Activated naive CD4-positive, alpha-beta T cell treated with anti-CD3 and anti-CD28 coated beads for 36 hours (primary cell): ENCODE measurements at regions not wholly inside any gene's neighbourhood (a gene's known extent, or its start where the extent isn't known, plus 50 kb on each side); places are given as distances from the start of the nearest gene placed in this dataset.

ENCODE experiments used
- CTCF ChIA-PET: fragments of 350-600 bp; sonication (Branson Sonifier 250); formaldehyde crosslinking; loops from one replicate; lab custom pipeline; 2021; ENCODE audit warnings: antibody characterized with exemption; lab: Charles Lee
- DNase-seq: peaks from one replicate; pipeline ENCODE4 v3.0.0-alpha.2; 2020
- H3K27ac Mint-ChIP-seq: one replicate; pipeline ENCODE4 v1.8.0; 2021; ENCODE audit warnings: mild to moderate bottlenecking, mixed read lengths
- H3K27me3 Mint-ChIP-seq: one replicate; pipeline ENCODE4 v1.8.0; 2021; ENCODE audit warnings: low read depth, mixed read lengths
- H3K36me3 Mint-ChIP-seq: one replicate; pipeline ENCODE4 v1.8.0; 2021; ENCODE audit warnings: low read depth, mixed read lengths
- H3K4me1 Mint-ChIP-seq: one replicate; pipeline ENCODE4 v1.8.0; 2021; ENCODE audit warnings: low read depth, mixed read lengths
- H3K4me3 Mint-ChIP-seq: one replicate; pipeline ENCODE4 v1.8.0; 2021; ENCODE audit warnings: mild to moderate bottlenecking, moderate library complexity, mixed read lengths
- H3K9me3 Mint-ChIP-seq: one replicate; pipeline ENCODE4 v1.8.0; 2021; ENCODE audit warnings: mixed read lengths
- intact Hi-C: fragments of 100-400 bp; cut with micrococcal nuclease; formaldehyde crosslinking; loops from one replicate; pipeline ENCODE4 v1.15.1; 2023

GRCh38 chr3:102304550-102304949 is 130.3 kb upstream of the ZPLD1 start:
- intact Hi-C loops, result no loop called here
- no peaks in the 10 kb centered on the region for H3K4me1 Mint-ChIP-seq
- no peak overlapping the region for H3K4me3 Mint-ChIP-seq
- H3K27ac Mint-ChIP-seq, result no peak overlapping the region
- CTCF ChIA-PET, result no interaction called here
- H3K9me3 Mint-ChIP-seq, result no peaks in the 10 kb centered on the region
- no peaks in the 10 kb centered on the region for H3K36me3 Mint-ChIP-seq
- DNase-seq, result no peak
- peaks cover 9% of the 10 kb centered on the region for H3K27me3 Mint-ChIP-seq

GRCh38 chr3:102307442-102307841 is 127.4 kb upstream of the ZPLD1 start:
- CTCF ChIA-PET, result no interaction called here
- intact Hi-C loops, result no loop called here
- H3K9me3 Mint-ChIP-seq, result no peaks in the 10 kb centered on the region
- H3K27ac Mint-ChIP-seq, result no peak overlapping the region
- no peak for DNase-seq
- H3K4me1 Mint-ChIP-seq, result no peaks in the 10 kb centered on the region
- no peaks in the 10 kb centered on the region for H3K36me3 Mint-ChIP-seq
- no peak overlapping the region for H3K4me3 Mint-ChIP-seq
- H3K27me3 Mint-ChIP-seq, result peaks cover 18% of the 10 kb centered on the region

- Mint-ChIP-seq H3K4me1 (no peaks in the 10 kb centered on the region), H3K36me3 (no peaks in the 10 kb centered on the region), H3K4me3 (no peak overlapping the region), H3K9me3 (no peaks in the 10 kb centered on the region), H3K27ac (no peak overlapping the region), H3K27me3 (peaks cover 3% of the 10 kb centered on the region)
- intact Hi-C loops, result no loop called here
- CTCF ChIA-PET, result no interaction called here
- no peak for DNase-seq
Measured at GRCh38 chr3:102329066-102329465, 105.7 kb upstream of the ZPLD1 start.

- H3K4me3 Mint-ChIP-seq, result no peak overlapping the region
- H3K36me3 Mint-ChIP-seq, result no peaks in the 10 kb centered on the region
- no peak overlapping the region for H3K27ac Mint-ChIP-seq
- no peaks in the 10 kb centered on the region for H3K9me3 Mint-ChIP-seq
- peaks cover 3% of the 10 kb centered on the region for H3K27me3 Mint-ChIP-seq
- intact Hi-C loops, result no loop called here
- CTCF ChIA-PET, result no interaction called here
- no peaks in the 10 kb centered on the region for H3K4me1 Mint-ChIP-seq
- no peak for DNase-seq
Measured at GRCh38 chr3:102329561-102329960, 105.3 kb upstream of the ZPLD1 start.

GRCh38 chr3:102332205-102332604 is 102.6 kb upstream of the ZPLD1 start:
- H3K4me3 Mint-ChIP-seq, result no peak overlapping the region
- H3K27me3 Mint-ChIP-seq, result peaks cover 6% of the 10 kb centered on the region
- no peak for DNase-seq
- CTCF ChIA-PET, result interaction anchor here (0.6 kb wide), 1 partner anchor 86 kb away, joined by 3 read pairs; no protein-coding TSS in a partner anchor
- H3K27ac Mint-ChIP-seq, result no peak overlapping the region
- intact Hi-C loops, result no loop called here
- no peaks in the 10 kb centered on the region for H3K36me3 Mint-ChIP-seq
- no peaks in the 10 kb centered on the region for H3K4me1 Mint-ChIP-seq
- no peaks in the 10 kb centered on the region for H3K9me3 Mint-ChIP-seq

- H3K9me3 Mint-ChIP-seq, result no peaks in the 10 kb centered on the region
- H3K36me3 Mint-ChIP-seq, result no peaks in the 10 kb centered on the region
- H3K27ac Mint-ChIP-seq, result no peak overlapping the region
- CTCF ChIA-PET, result interaction anchor here (1.0 kb wide), 1 partner anchor 104 kb away, joined by 6 read pairs; no protein-coding TSS in a partner anchor
- intact Hi-C loops, result no loop called here
- no peak overlapping the region for H3K4me3 Mint-ChIP-seq
- no peaks in the 10 kb centered on the region for H3K4me1 Mint-ChIP-seq
- DNase-seq, result no peak
- H3K27me3 Mint-ChIP-seq, result peaks cover 6% of the 10 kb centered on the region
Measured at GRCh38 chr3:102332934-102333333, 101.9 kb upstream of the ZPLD1 start.

GRCh38 chr3:102336130-102336529 is 98.7 kb upstream of the ZPLD1 start:
- no peaks in the 10 kb centered on the region for H3K4me1 Mint-ChIP-seq
- no peak for DNase-seq
- intact Hi-C loops, result no loop called here
- no peak overlapping the region for H3K4me3 Mint-ChIP-seq
- H3K9me3 Mint-ChIP-seq, result no peaks in the 10 kb centered on the region
- H3K36me3 Mint-ChIP-seq, result no peaks in the 10 kb centered on the region
- CTCF ChIA-PET, result interaction anchor here (0.6 kb wide), 1 partner anchor 103 kb away, joined by 3 read pairs; no protein-coding TSS in a partner anchor
- no peak overlapping the region for H3K27ac Mint-ChIP-seq
- peaks cover 6% of the 10 kb centered on the region for H3K27me3 Mint-ChIP-seq

GRCh38 chr3:102339671-102340070 is 95.1 kb upstream of the ZPLD1 start:
- Mint-ChIP-seq H3K27ac (no peak overlapping the region), H3K4me3 (no peak overlapping the region), H3K4me1 (no peaks in the 10 kb centered on the region), H3K27me3 (peaks cover 4% of the 10 kb centered on the region), H3K36me3 (no peaks in the 10 kb centered on the region), H3K9me3 (no peaks in the 10 kb centered on the region)
- intact Hi-C loops, result no loop called here
- DNase-seq, result no peak
- CTCF ChIA-PET, result no interaction called here

GRCh38 chr3:102346897-102347296 is 87.9 kb upstream of the ZPLD1 start:
- Mint-ChIP-seq H3K4me1 (no peaks in the 10 kb centered on the region), H3K36me3 (no peaks in the 10 kb centered on the region), H3K27me3 (peaks cover 16% of the 10 kb centered on the region), H3K4me3 (no peak overlapping the region), H3K9me3 (no peaks in the 10 kb centered on the region), H3K27ac (no peak overlapping the region)
- intact Hi-C loops, result no loop called here
- CTCF ChIA-PET, result interaction anchor here (0.7 kb wide), 1 partner anchor 637 kb away, joined by 3 read pairs; no protein-coding TSS in a partner anchor
- DNase-seq, result no peak

GRCh38 chr3:102348904-102349303 is 85.9 kb upstream of the ZPLD1 start:
- no peak for DNase-seq
- intact Hi-C loops, result no loop called here
- Mint-ChIP-seq H3K27ac (no peak overlapping the region), H3K36me3 (no peaks in the 10 kb centered on the region), H3K27me3 (peaks cover 16% of the 10 kb centered on the region), H3K4me3 (no peak overlapping the region), H3K4me1 (no peaks in the 10 kb centered on the region), H3K9me3 (no peaks in the 10 kb centered on the region)
- CTCF ChIA-PET, result no interaction called here

- DNase-seq, result no peak
- Mint-ChIP-seq H3K9me3 (no peaks in the 10 kb centered on the region), H3K4me3 (no peak overlapping the region), H3K4me1 (no peaks in the 10 kb centered on the region), H3K36me3 (no peaks in the 10 kb centered on the region), H3K27ac (no peak overlapping the region), H3K27me3 (peaks cover 1% of the 10 kb centered on the region)
- intact Hi-C loops, result no loop called here
- CTCF ChIA-PET, result interaction anchor here (1.1 kb wide), 1 partner anchor 124 kb away, joined by 3 read pairs; no protein-coding TSS in a partner anchor
Measured at GRCh38 chr3:102353148-102353547, 81.7 kb upstream of the ZPLD1 start.

GRCh38 chr3:102353805-102354204 is 81.0 kb upstream of the ZPLD1 start:
- no peaks in the 10 kb centered on the region for H3K4me1 Mint-ChIP-seq
- intact Hi-C loops, result no loop called here
- H3K36me3 Mint-ChIP-seq, result no peaks in the 10 kb centered on the region
- H3K4me3 Mint-ChIP-seq, result no peak overlapping the region
- CTCF ChIA-PET, result no interaction called here
- no peak for DNase-seq
- no peak overlapping the region for H3K27ac Mint-ChIP-seq
- H3K27me3 Mint-ChIP-seq, result peaks cover 1% of the 10 kb centered on the region
- no peaks in the 10 kb centered on the region for H3K9me3 Mint-ChIP-seq

- no peak overlapping the region for H3K4me3 Mint-ChIP-seq
- intact Hi-C loops, result no loop called here
- no peak for DNase-seq
- H3K9me3 Mint-ChIP-seq, result no peaks in the 10 kb centered on the region
- CTCF ChIA-PET, result no interaction called here
- H3K27ac Mint-ChIP-seq, result no peak overlapping the region
- H3K36me3 Mint-ChIP-seq, result no peaks in the 10 kb centered on the region
- H3K27me3 Mint-ChIP-seq, result no peaks in the 10 kb centered on the region
- no peaks in the 10 kb centered on the region for H3K4me1 Mint-ChIP-seq
Measured at GRCh38 chr3:102354818-102355515, 79.8 kb upstream of the ZPLD1 start.
